GM23338 (cell line): ENCODE measurements at regions not wholly inside any gene's neighbourhood (a gene's known extent, or its start where the extent isn't known, plus 50 kb on each side); places are given as distances from the start of the nearest gene placed in this dataset.

Experiments
- ATAC-seq: fragments of 200-7000 bp; cut with Tn5 transposase; 3 replicates; pipeline ENCODE4 v1.9.1; 2020
- DNase-seq: peaks from one replicate; pipeline ENCODE4 v3.0.0-alpha.2; 2015; ENCODE audit warnings: low spot score
- H2AFZ ChIP-seq: fragments of 200-600 bp; sonication (generic); 2 replicates; pipeline ENCODE4 v1.8.0; 2016; ENCODE audit warnings: antibody characterized with exemption, mild to moderate bottlenecking, moderate library complexity
- H3F3A ChIP-seq: fragments of 200-600 bp; sonication (generic); replicated peaks from 2 replicates; pipeline ENCODE4 v1.8.0; 2017; ENCODE audit warnings: antibody characterized with exemption, mixed run types, low read depth
- H3K27ac ChIP-seq: fragments of 200-600 bp; sonication (generic); 2 replicates; pipeline ENCODE4 v1.6.1; 2016; ENCODE audit warnings: low read depth
- H3K27me3 ChIP-seq: fragments of 200-600 bp; sonication (generic); 2 replicates; pipeline ENCODE4 v1.8.0; 2016; ENCODE audit warnings: mild to moderate bottlenecking, mixed run types, moderate library complexity; ENCODE audit not compliant: insufficient read depth
- H3K36me3 ChIP-seq: fragments of 200-600 bp; sonication (generic); 2 replicates; pipeline ENCODE4 v1.8.0; 2016; ENCODE audit warnings: mild to moderate bottlenecking; ENCODE audit not compliant: insufficient read depth
- H3K4me1 ChIP-seq: fragments of 200-600 bp; sonication (generic); 2 replicates; pipeline ENCODE4 v1.8.0; 2016; ENCODE audit warnings: mild to moderate bottlenecking, moderate library complexity; ENCODE audit not compliant: insufficient read depth
- H3K4me2 ChIP-seq: fragments of 200-600 bp; sonication (generic); 2 replicates; pipeline ENCODE4 v1.7.1; 2017; ENCODE audit warnings: mixed run types
- H3K4me3 ChIP-seq: fragments of 200-600 bp; sonication (generic); 2 replicates; pipeline ENCODE4 v1.6.1; 2016; ENCODE audit warnings: mixed run types
- H3K79me2 ChIP-seq: fragments of 200-600 bp; sonication (generic); replicated peaks from 2 replicates; pipeline ENCODE4 v1.8.0; 2017; ENCODE audit warnings: mild to moderate bottlenecking; ENCODE audit not compliant: insufficient read depth
- H3K9me2 ChIP-seq: fragments of 200-600 bp; sonication (generic); 2 replicates; pipeline ENCODE4 v1.8.0; 2017; ENCODE audit not compliant: insufficient read depth
- H4K20me1 ChIP-seq: fragments of 200-600 bp; sonication (generic); replicated peaks from 2 replicates; pipeline ENCODE4 v1.8.0; 2017; ENCODE audit warnings: mild to moderate bottlenecking; ENCODE audit not compliant: insufficient read depth
- H3K27ac Mint-ChIP-seq: 2 replicates; pipeline ENCODE4 v1.8.0; 2020; ENCODE audit warnings: inconsistent platforms, mild to moderate bottlenecking, moderate library complexity, mixed read lengths
- H3K27me3 Mint-ChIP-seq: 3 replicates; pipeline ENCODE4 v1.8.0; 2022; ENCODE audit warnings: low read depth, mild to moderate bottlenecking, moderate library complexity, mixed read lengths, inconsistent platforms; ENCODE audit not compliant: insufficient read depth, poor library complexity
- H3K36me3 Mint-ChIP-seq: 3 replicates; pipeline ENCODE4 v1.8.0; 2021; ENCODE audit warnings: low read depth, mild to moderate bottlenecking, inconsistent platforms, moderate library complexity, mixed read lengths
- H3K4me1 Mint-ChIP-seq: 3 replicates; pipeline ENCODE4 v1.8.0; 2020; ENCODE audit warnings: mild to moderate bottlenecking, inconsistent platforms, mixed read lengths
- H3K4me3 Mint-ChIP-seq: 3 replicates; pipeline ENCODE4 v1.8.0; 2021; ENCODE audit warnings: moderate library complexity, mild to moderate bottlenecking, inconsistent platforms, mixed read lengths
- H3K9me3 Mint-ChIP-seq: 3 replicates; pipeline ENCODE4 v1.8.0; 2020; ENCODE audit warnings: moderate library complexity, mild to moderate bottlenecking, inconsistent platforms, mixed read lengths
- CREB1 ChIP-seq: fragments of 250-450 bp; sonication (Bioruptor Pico); IDR thresholded peaks from 2 replicates; pipeline ENCODE4 v1.5.0; 2020; ENCODE audit warnings: low read depth, mild to moderate bottlenecking, moderate library complexity
- NANOG ChIP-seq: IDR thresholded peaks from 2 replicates; pipeline ENCODE4 v1.6.1; 2016; ENCODE audit warnings: antibody characterized with exemption, borderline replicate concordance
- REST ChIP-seq: IDR thresholded peaks from one replicate; pipeline ENCODE4 v1.6.1; 2018; ENCODE audit warnings: antibody characterized with exemption; ENCODE audit not compliant: unreplicated experiment
- STAT1 ChIP-seq: IDR thresholded peaks from one replicate; pipeline ENCODE4 v1.6.1; 2016; ENCODE audit warnings: antibody characterized with exemption; ENCODE audit not compliant: unreplicated experiment
- ZNF462 ChIP-seq: fragments of 250-450 bp; sonication (Bioruptor Pico); IDR thresholded peaks from 2 replicates; pipeline ENCODE4 v1.5.0; 2020; ENCODE audit warnings: mild to moderate bottlenecking, moderate library complexity
- TF ChIP-seq, protein P1 (sequence below): IDR thresholded peaks from 2 replicates; pipeline ENCODE4 v1.6.1; 2016; ENCODE audit warnings: antibody characterized with exemption

DNA sequence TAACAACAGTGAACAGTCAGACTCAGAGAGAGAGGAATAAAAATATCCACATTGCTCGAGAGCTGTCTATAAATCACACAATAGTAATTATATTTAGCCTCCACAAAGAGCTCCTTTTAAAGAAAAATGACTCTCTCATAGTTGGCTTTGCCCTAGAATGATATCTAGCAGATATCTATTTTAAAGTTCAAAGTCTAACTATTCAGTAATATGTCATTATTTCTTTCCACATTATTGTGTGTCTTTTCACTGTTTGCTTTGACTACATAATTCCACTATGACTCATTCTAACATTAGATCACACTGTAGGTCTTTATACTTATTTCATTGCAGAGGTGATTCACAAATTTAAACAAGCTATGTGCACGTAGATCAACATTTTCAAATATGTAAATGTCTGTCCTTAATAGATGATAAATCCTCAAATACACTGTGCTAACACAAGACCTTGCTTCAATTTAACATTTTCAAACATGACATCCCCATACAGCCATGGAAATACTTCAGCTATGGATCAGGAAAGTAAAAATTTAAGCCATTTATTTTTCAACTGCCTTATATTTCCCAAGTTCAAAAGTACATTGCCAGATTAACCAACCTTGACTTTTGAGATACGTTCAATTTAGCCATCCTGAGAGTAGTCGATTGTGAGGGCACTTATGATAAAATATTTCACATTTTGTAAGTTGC lies 99.9 kb upstream of the AKR1E2 start:
- H3K27ac Mint-ChIP-seq, result no peak overlapping the region

More for the DNA sequence above, 99.9 kb upstream of the AKR1E2 start:
- Mint-ChIP-seq H3K4me1 (no peaks in the 10 kb centered on the region), H3K27me3 (no peaks in the 10 kb centered on the region), H3K9me3 (no peaks in the 10 kb centered on the region), H3K36me3 (no peaks in the 10 kb centered on the region), H3K4me3 (no peak overlapping the region)
- no peaks in the 10 kb centered on the region for H4K20me1 ChIP-seq
- TF ChIP-seq REST, result no peak
- TF ChIP-seq ZNF462 (CRISPR knock-in tag), result no peak
- no peak for TF ChIP-seq CREB1
- TF ChIP-seq, protein P1, sequence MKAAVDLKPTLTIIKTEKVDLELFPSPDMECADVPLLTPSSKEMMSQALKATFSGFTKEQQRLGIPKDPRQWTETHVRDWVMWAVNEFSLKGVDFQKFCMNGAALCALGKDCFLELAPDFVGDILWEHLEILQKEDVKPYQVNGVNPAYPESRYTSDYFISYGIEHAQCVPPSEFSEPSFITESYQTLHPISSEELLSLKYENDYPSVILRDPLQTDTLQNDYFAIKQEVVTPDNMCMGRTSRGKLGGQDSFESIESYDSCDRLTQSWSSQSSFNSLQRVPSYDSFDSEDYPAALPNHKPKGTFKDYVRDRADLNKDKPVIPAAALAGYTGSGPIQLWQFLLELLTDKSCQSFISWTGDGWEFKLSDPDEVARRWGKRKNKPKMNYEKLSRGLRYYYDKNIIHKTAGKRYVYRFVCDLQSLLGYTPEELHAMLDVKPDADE, result no peak
- TF ChIP-seq STAT1, result no peak
- no peak for TF ChIP-seq NANOG
- ATAC-seq (no peak), DNase-seq (no peak)
- no peaks in the 10 kb centered on the region for H3K9me2 ChIP-seq
- H2AFZ ChIP-seq, result no peak overlapping the region
- H3K4me1 ChIP-seq, result no peaks in the 10 kb centered on the region
- H3K4me2 ChIP-seq, result no peak overlapping the region
- H3K4me3 ChIP-seq, result no peak overlapping the region
- no peak overlapping the region for H3K27ac ChIP-seq
- H3K79me2 ChIP-seq, result no peaks in the 10 kb centered on the region
- H3K27me3 ChIP-seq, result no peaks in the 10 kb centered on the region
- no peaks in the 10 kb centered on the region for H3K36me3 ChIP-seq
- H3F3A ChIP-seq, result no peaks in the 10 kb centered on the region
